HCT116 (cell line): ENCODE measurements at regions not wholly inside any gene's neighbourhood (a gene's known extent, or its start where the extent isn't known, plus 50 kb on each side); places are given as distances from the start of the nearest gene placed in this dataset.

Experiments
- ATAC-seq: fragments of 200-7000 bp; cut with Tn5 transposase; 2 replicates; pipeline ENCODE4 v1.9.1; 2020; ENCODE audit warnings: mild to moderate bottlenecking, moderate library complexity
- BruUV-seq: library from RNA; stranded (reverse); fragments of 400-500 nt; replicated peaks from 2 replicates; lab custom pipeline; 2021; lab: Mats Ljungman, UMichigan
- CTCF ChIA-PET: fragments of 300-600 bp; sonication (Branson Sonifier 250); formaldehyde crosslinking; loops from one replicate; lab custom pipeline; 2021; ENCODE audit warnings: antibody characterized with exemption; lab: Charles Lee
- POLR2A ChIA-PET: fragments of 300-600, 350-600 bp; sonication (Branson Sonifier 250); formaldehyde crosslinking; loops from one replicate; lab custom pipeline; 2021; ENCODE audit warnings: antibody characterized with exemption; lab: Charles Lee
- RAD21 ChIA-PET, 2 experiments: fragments of 300-600 bp; sonication (Branson Sonifier 250); formaldehyde crosslinking; loops; one replicate each; lab custom pipeline; 2023; ENCODE audit warnings: low total read pairs in 2 of 2; ENCODE audit not compliant: uncharacterized antibody in 2 of 2, unreplicated experiment in 2 of 2, low non-redundant PET in 1 of 2; lab: Charles Lee
- DNase-seq: peaks from one replicate; pipeline ENCODE4 v3.0.0-alpha.2; 2010; ENCODE audit warnings: low read depth, low spot score
- H2AFZ ChIP-seq: fragments of 200-600 bp; shearing (Covaris generic), sonication (generic); 2 replicates; pipeline ENCODE4 v1.6.1; 2017; ENCODE audit warnings: low read depth, mixed run types, mixed read lengths, antibody characterized with exemption, low read length; ENCODE audit not compliant: poor library complexity, severe bottlenecking
- H3K27ac ChIP-seq: 2 replicates; pipeline ENCODE4 v1.5.1; 2012; ENCODE audit warnings: low read depth, low read length
- H3K27me3 ChIP-seq: fragments of 200-600 bp; sonication (generic); 2 replicates; pipeline ENCODE4 v1.6.1; 2016; ENCODE audit warnings: mixed run types, low read length, mixed read lengths; ENCODE audit not compliant: insufficient read depth
- H3K36me3 ChIP-seq, 2 experiments: fragments of 200-500 bp in 1 of 2; fragments of 200-600 bp in 1 of 2; sonication (Bioruptor generic) in 1 of 2; sonication (generic) in 1 of 2; 2 replicates each; pipeline versions ENCODE4 v1.5.1 to v1.6.1; 2014 to 2016; ENCODE audit warnings: low read length in 2 of 2, inconsistent platforms in 1 of 2, mixed read lengths in 1 of 2, mixed run types in 1 of 2; ENCODE audit not compliant: insufficient read depth in 2 of 2, control insufficient read depth in 1 of 2
- H3K4me1 ChIP-seq, 2 experiments: fragments of 200-600 bp in 1 of 2; sonication (generic) in 1 of 2; 2 replicates each; pipeline versions ENCODE4 v1.5.1 to v1.6.1; 2012 to 2017; ENCODE audit warnings: low read length in 2 of 2, inconsistent platforms in 1 of 2, mild to moderate bottlenecking in 1 of 2, mixed read lengths in 1 of 2, mixed run types in 1 of 2, moderate library complexity in 1 of 2; ENCODE audit not compliant: insufficient read depth in 2 of 2, control insufficient read depth in 1 of 2
- H3K4me2 ChIP-seq: fragments of 200-600 bp; sonication (generic); 2 replicates; pipeline ENCODE4 v1.6.1; 2017; ENCODE audit warnings: mixed run types, low read length, mixed read lengths
- H3K4me3 ChIP-seq, 2 experiments: fragments of 200-600 bp in 1 of 2; sonication (generic) in 1 of 2; replicated peaks in 1 of 2; 2 replicates each; pipeline ENCODE4 v1.5.1; 2011 to 2016; ENCODE audit warnings: low read length in 2 of 2, control low read depth in 1 of 2, low read depth in 1 of 2, mild to moderate bottlenecking in 1 of 2, mixed read lengths in 1 of 2, mixed run types in 1 of 2
- H3K79me2 ChIP-seq: fragments of 200-600 bp; sonication (generic); 2 replicates; pipeline ENCODE4 v1.6.1; 2017; ENCODE audit warnings: mild to moderate bottlenecking, mixed run types, low read length, moderate library complexity, mixed read lengths; ENCODE audit not compliant: insufficient read depth
- H3K9ac ChIP-seq: fragments of 200-600 bp; sonication (generic); 2 replicates; pipeline ENCODE4 v1.6.1; 2016; ENCODE audit warnings: low read length, mixed read lengths
- H3K9me2 ChIP-seq: fragments of 200-600 bp; sonication (generic), shearing (Covaris generic); 2 replicates; pipeline ENCODE4 v1.6.1; 2017; ENCODE audit warnings: mixed run types, mild to moderate bottlenecking, moderate library complexity; ENCODE audit not compliant: insufficient read depth
- H3K9me3 ChIP-seq, 2 experiments: fragments of 200-500 bp in 1 of 2; fragments of 200-600 bp in 1 of 2; sonication (Bioruptor generic) in 1 of 2; sonication (generic) in 1 of 2; 2 replicates each; pipeline ENCODE4 v1.6.1; 2014 to 2017; ENCODE audit warnings: low read length in 2 of 2, mixed read lengths in 2 of 2, inconsistent platforms in 1 of 2, low read depth in 1 of 2, mild to moderate bottlenecking in 1 of 2, mixed run types in 1 of 2, moderate library complexity in 1 of 2; ENCODE audit not compliant: control insufficient read depth in 1 of 2, insufficient read depth in 1 of 2
- H4K20me1 ChIP-seq: fragments of 200-600 bp; sonication (generic), shearing (Covaris generic); 2 replicates; pipeline ENCODE4 v1.6.1; 2017; ENCODE audit warnings: mixed run types, mild to moderate bottlenecking, moderate library complexity; ENCODE audit not compliant: insufficient read depth
- CBX3 ChIP-seq: IDR thresholded peaks from 2 replicates; pipeline ENCODE4 v1.6.1; 2012; ENCODE audit warnings: low read depth
- CEBPB ChIP-seq: IDR thresholded peaks from 2 replicates; pipeline ENCODE4 v1.6.1; 2012; ENCODE audit warnings: low read depth
- EGR1 ChIP-seq: IDR thresholded peaks from 2 replicates; pipeline ENCODE4 v1.6.1; 2012; ENCODE audit warnings: low read depth
- ELF1 ChIP-seq: IDR thresholded peaks from 2 replicates; pipeline ENCODE4 v1.6.1; 2012; ENCODE audit warnings: low read depth, borderline replicate concordance
- EZH2 ChIP-seq: fragments of 200-600 bp; sonication (generic); IDR thresholded peaks from 2 replicates; pipeline ENCODE4 v1.6.1; 2017; ENCODE audit warnings: antibody characterized with exemption, mixed run types
- JUND ChIP-seq: IDR thresholded peaks from 2 replicates; pipeline ENCODE4 v1.6.1; 2012
- SIN3A ChIP-seq: IDR thresholded peaks from 2 replicates; pipeline ENCODE4 v1.6.1; 2012; ENCODE audit warnings: low read depth
- SP1 ChIP-seq: IDR thresholded peaks from 2 replicates; pipeline ENCODE4 v1.6.1; 2012; ENCODE audit warnings: low read depth
- SRF ChIP-seq: IDR thresholded peaks from 2 replicates; pipeline ENCODE4 v1.6.1; 2012; ENCODE audit warnings: low read depth
- TCF7L2 ChIP-seq: IDR thresholded peaks from 2 replicates; pipeline ENCODE4 v1.7.0; 2011; ENCODE audit warnings: borderline replicate concordance, inconsistent platforms; ENCODE audit not compliant: insufficient read depth, insufficient read length; ENCODE audit errors: extremely low read depth
- ZBTB33 ChIP-seq: IDR thresholded peaks from 2 replicates; pipeline ENCODE4 v1.6.1; 2011; ENCODE audit warnings: mild to moderate bottlenecking, low read length, moderate library complexity; ENCODE audit not compliant: insufficient replicate concordance; ENCODE audit errors: extremely low read depth
- ZFX ChIP-seq: fragments of 450-650 bp; IDR thresholded peaks from 2 replicates; pipeline ENCODE4 v1.6.1; 2017
- ZNF274 ChIP-seq: fragments of 200-500 bp; sonication (Bioruptor generic); IDR thresholded peaks from 2 replicates; pipeline ENCODE4 v1.6.1; 2014; ENCODE audit warnings: mild to moderate bottlenecking, low read depth, low read length, inconsistent platforms
- intact Hi-C: fragments of 100-400 bp; cut with micrococcal nuclease; formaldehyde crosslinking; loops from 2 replicates; pipeline ENCODE4 v1.10.0; 2022
- TF ChIP-seq, protein P1 (sequence below): IDR thresholded peaks from 2 replicates; pipeline ENCODE4 v1.6.1; 2012; ENCODE audit warnings: low read depth
- TF ChIP-seq, protein P2 (sequence below): IDR thresholded peaks from 2 replicates; pipeline ENCODE4 v1.6.1; 2012

- intact Hi-C loops: no loop called here
- no peak overlapping the region for H3K4me2 ChIP-seq
- no peak overlapping the region for H3K27ac ChIP-seq
- POLR2A ChIA-PET: no interaction called here
- no peaks in the 10 kb centered on the region for H4K20me1 ChIP-seq
- no peak overlapping the region for H3K9ac ChIP-seq
- no peak overlapping the region for H2AFZ ChIP-seq
- ATAC-seq: no peak
- no peaks in the 10 kb centered on the region for H3K27me3 ChIP-seq
- no peaks in the 10 kb centered on the region for H3K36me3 ChIP-seq
- DNase-seq: no peak
- RAD21 ChIA-PET: no interaction called here
- no peaks in the 10 kb centered on the region for H3K4me1 ChIP-seq
- no peak overlapping the region for H3K4me3 ChIP-seq
- BruUV-seq: no TSS peak
- no peaks in the 10 kb centered on the region for H3K9me3 ChIP-seq
- TF ChIP-seq ZNF274: no peak
- no peak for TF ChIP-seq EGR1
- TF ChIP-seq SP1: no peak
- TF ChIP-seq SRF: no peak
- TF ChIP-seq CEBPB: no peak
- TF ChIP-seq EZH2: no peak
- no peak for TF ChIP-seq SIN3A
- no peak for TF ChIP-seq CBX3
- no peak for TF ChIP-seq ZBTB33
- no peak for TF ChIP-seq TCF7L2
- TF ChIP-seq, protein P1, sequence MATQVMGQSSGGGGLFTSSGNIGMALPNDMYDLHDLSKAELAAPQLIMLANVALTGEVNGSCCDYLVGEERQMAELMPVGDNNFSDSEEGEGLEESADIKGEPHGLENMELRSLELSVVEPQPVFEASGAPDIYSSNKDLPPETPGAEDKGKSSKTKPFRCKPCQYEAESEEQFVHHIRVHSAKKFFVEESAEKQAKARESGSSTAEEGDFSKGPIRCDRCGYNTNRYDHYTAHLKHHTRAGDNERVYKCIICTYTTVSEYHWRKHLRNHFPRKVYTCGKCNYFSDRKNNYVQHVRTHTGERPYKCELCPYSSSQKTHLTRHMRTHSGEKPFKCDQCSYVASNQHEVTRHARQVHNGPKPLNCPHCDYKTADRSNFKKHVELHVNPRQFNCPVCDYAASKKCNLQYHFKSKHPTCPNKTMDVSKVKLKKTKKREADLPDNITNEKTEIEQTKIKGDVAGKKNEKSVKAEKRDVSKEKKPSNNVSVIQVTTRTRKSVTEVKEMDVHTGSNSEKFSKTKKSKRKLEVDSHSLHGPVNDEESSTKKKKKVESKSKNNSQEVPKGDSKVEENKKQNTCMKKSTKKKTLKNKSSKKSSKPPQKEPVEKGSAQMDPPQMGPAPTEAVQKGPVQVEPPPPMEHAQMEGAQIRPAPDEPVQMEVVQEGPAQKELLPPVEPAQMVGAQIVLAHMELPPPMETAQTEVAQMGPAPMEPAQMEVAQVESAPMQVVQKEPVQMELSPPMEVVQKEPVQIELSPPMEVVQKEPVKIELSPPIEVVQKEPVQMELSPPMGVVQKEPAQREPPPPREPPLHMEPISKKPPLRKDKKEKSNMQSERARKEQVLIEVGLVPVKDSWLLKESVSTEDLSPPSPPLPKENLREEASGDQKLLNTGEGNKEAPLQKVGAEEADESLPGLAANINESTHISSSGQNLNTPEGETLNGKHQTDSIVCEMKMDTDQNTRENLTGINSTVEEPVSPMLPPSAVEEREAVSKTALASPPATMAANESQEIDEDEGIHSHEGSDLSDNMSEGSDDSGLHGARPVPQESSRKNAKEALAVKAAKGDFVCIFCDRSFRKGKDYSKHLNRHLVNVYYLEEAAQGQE: no peak
- TF ChIP-seq ZFX: no peak
- TF ChIP-seq, protein P2, sequence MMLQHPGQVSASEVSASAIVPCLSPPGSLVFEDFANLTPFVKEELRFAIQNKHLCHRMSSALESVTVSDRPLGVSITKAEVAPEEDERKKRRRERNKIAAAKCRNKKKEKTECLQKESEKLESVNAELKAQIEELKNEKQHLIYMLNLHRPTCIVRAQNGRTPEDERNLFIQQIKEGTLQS: no peak
- TF ChIP-seq JUND: no peak
- TF ChIP-seq ELF1: no peak
- CTCF ChIA-PET: no interaction called here
- H3K79me2 ChIP-seq: no peaks in the 10 kb centered on the region
- no peaks in the 10 kb centered on the region for H3K9me2 ChIP-seq
Observed at GRCh38 chr1:217017165-217017564, 293.9 kb upstream of the ESRRG start.
